T-helper 2 cell (primary cell): ENCODE measurements at regions not wholly inside any gene's neighbourhood (a gene's known extent, or its start where the extent isn't known, plus 50 kb on each side); places are given as distances from the start of the nearest gene placed in this dataset.
"Not testable (repeated sequence)": the region's sequence is repeated elsewhere in the genome, so short reads cannot be mapped to it uniquely, and the experiment has no call there.

Experiments used
- DNase-seq, 5 experiments: peaks; one replicate each; pipeline versions ENCODE4 v3.0.0 to v3.0.0-alpha.2; 2012 to 2022

GRCh38 chr6:72457738-72458137 is 164.1 kb upstream of the KCNQ5 start:
- DNase-seq = no peak

DNA sequence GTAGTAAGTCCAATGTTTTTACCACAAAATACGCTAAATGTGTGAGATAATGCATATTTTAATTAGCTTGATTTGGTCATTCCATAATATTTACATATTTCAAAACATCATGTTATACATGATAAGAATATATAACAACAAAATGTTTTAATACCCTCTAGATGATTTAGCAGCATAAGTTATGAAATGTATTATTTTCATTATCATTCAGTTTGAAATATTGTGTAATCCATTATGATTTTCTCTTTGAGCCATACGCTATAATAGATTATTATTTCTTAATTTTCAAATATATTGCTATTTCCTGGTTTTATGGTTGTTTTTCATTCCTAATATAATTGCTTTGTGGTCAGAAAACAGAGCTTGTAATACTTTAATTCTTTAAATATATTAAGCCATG is 163.3 kb upstream of the KCNQ5 start:
- DNase-seq = no peak

GRCh38 chr6:72461144-72461543 is 160.7 kb upstream of the KCNQ5 start:
- DNase-seq = no peak

DNA sequence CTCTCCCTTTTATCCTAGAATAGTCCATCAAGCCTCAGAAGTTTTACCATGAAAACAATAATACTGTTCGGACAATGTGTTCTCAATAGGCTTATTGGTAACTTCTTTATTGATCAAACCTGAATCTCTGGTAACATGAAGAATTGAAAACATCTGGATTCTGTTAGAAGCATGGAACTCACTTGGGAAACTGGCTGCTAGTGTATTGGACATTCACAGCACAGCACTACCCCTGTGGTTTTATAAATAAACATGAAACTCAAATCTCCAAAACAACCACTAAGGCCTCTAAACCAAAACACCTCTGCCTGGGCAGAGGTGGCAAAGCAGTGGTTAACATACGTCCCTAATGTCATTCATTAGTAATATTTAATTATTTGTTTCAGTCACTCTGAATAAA is 157.6 kb upstream of the KCNQ5 start:
- no peak for DNase-seq

DNA sequence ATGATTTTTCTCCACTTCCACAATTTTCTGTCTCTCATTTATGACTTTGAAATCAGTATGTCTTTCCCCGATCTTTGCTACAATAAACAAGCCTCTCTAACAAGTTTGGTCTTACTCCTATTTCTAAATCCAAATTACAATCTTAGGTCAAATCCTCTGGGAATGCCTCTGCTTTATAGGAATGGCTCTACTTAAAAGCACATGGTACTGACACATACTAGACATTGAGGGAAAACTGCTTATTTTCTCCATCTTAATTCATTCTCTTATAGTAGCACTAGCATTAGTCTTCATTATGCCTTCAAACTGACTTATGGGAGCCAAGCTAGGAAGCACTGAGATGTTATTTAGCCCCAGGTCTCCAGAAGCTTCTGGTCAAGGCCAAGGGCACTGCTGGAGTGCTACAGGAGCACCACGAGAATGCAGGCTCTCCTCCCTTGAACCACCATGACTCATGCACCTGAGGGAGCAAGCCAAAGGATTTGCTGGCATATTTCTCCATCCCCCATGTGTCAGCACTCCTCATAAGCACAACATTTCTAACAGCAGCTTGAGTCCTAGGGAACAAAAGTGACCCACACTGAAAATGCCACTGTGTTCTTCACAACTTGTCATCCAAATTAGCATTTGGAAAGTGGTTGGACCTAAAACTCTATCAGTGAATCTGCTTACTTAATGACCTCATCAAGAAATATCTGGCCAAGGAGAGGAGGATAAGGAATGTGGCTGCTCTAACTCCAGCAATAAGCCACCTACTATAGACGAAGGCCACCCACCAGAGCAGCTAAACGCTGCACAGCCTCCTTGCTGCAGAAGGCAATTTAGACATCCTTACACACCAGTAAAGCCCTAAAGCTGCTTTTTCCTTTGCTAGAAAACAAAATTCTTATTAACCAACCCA is 156.8 kb upstream of the KCNQ5 start:
- DNase-seq = no peak

DNA sequence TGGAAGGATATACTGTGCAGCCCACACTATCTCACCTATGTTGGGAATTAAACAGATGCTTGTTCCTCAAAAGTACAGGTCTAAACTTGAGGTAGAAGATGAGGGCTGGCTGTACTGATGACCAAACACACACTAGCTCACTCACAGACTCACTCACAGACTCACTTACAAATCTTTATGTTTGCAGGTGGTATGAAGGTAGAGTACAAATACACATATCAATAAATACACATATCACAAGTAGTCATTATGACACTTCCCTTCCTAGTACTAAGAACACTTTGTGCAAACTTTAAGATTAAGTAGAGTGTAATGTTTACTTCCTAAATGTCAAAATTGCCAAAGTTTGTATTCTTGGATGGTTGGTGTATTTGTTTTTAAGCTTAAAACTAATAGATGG is 155.4 kb upstream of the KCNQ5 start:
- no peak for DNase-seq

DNA sequence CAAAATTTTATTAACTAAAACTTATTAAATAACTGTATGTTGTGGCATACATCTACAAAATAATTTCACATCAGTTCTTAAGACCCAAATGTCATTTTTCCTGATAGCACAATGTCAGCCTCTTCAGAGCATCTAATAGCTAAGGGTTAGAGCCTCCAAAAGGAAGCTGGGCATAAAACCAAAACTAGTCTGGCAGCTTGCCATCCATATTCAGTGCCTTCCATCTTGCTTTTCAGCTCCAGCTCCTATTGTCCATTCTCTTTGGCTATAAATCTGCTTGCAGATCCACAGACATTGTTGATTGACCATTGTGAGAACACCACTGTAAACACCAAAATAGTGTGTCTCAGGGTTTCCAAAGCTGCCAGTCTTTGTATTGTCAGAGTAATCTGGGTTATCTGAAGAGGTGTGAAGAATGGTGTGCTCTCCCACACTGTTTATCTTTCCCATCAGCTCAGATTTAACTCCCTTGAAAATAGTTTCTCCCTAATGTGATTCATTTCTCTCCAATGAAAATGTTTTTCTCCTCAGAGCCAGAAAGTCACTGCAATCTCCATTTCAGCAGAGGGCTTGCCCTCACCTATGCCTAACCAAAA is 154.8 kb upstream of the KCNQ5 start:
- DNase-seq = no peak

GRCh38 chr6:72469406-72469983 is 152.4 kb upstream of the KCNQ5 start:
- not testable (repeated sequence) for DNase-seq

DNA sequence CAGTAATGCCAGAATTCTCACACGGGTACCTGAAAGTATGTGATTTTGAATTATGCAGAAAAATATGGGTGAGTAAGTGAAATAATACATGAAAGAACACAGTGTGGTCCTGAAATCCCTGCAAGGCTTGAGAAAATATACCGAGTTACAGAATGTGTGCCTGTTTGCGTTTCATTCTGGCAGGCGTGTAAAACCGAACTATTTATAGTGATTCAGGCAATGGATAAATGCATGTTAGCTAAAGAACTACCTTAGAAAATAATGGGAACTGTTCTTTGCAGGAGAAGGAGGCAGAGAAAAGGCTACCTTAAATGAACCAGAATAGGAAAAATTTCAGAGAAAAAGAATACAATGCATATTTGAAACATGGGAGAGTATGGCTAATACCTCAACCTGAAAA is 145.8 kb upstream of the KCNQ5 start:
- no peak for DNase-seq

GRCh38 chr6:72476646-72477045 is 145.2 kb upstream of the KCNQ5 start:
- no peak for DNase-seq

DNA sequence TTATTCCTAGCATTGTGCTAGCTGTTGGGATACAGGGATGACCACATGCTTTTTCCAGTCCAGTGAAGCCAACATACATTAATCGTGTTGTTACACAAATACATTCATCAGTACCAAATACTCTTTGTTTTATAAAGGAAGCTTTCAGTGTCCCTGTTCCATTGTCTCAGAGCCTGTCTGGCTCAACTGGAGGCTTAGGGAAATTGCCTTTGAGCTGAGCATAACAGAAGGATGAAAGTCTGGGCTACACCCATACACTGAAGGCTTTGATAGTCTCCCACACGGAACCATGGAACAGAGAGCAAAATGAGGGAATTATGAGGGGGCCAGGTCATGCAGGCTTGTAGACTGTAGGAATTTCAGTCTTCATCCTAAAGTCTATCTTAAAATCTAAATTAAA is 126.4 kb upstream of the KCNQ5 start:
- DNase-seq = no peak

- DNase-seq = no peak
These were observed 124.7 kb upstream of the KCNQ5 start for GRCh38 chr6:72497186-72497585.

DNA sequence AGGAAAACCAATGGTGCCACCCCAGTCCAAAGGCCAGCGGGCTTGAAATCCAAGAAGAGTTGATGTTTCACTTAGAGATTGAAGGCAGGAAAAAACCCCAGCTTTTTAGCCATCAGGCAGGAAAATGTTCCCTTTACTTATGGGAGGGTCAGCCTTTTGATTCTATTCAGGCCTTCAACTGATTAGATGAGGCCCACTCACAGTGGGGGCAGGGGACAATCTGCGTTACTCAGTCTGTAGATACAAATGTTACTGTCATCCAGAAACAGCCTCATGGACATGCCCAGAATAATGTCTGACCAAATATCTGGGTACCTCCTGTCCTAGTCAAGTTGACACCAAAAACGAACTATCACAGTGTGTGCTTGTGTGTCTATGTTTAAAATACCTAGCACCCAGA is 121.2 kb upstream of the KCNQ5 start:
- DNase-seq = no peak

- DNase-seq = no peak
These were observed 117.5 kb upstream of the KCNQ5 start for GRCh38 chr6:72504406-72504805.

GRCh38 chr6:72505446-72505845 is 116.4 kb upstream of the KCNQ5 start:
- DNase-seq = no peak

DNA sequence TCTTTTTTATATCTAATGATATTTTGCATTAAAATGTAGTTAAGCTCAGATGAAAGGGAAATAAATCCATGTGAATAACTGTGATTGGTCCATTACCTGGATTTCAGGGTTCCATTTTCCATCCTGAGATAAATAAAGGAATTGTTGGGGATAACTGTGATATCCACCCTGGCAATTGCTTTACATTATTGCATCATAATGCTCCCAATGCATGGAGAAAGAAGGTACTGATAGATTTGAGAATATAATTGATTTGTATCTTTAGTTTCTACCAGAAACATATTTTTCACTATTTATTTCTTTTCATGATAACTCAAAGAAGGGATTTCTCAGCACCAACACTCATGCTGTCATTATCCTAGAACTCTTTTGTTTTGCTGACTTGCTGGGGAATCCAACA is 102.0 kb upstream of the KCNQ5 start:
- no peak for DNase-seq

DNA sequence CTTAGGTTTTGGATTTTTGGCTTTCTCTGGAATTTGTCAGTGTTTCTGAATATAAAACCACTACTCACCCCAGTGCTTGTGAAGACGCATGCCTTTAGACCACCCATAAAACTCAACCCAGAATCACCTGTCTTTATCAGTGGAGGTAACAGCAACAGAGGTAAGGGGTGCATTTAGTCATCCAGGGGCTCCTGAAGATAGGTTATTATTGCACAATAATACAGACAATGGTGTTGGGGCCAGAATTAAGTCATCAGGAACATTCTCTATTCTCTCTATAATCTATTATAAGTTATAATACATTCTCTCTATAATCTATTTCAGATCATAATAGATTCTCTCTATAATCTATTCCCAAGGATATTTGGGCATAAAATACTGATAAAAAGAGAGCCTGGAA is 100.2 kb upstream of the KCNQ5 start:
- DNase-seq = no peak

DNA sequence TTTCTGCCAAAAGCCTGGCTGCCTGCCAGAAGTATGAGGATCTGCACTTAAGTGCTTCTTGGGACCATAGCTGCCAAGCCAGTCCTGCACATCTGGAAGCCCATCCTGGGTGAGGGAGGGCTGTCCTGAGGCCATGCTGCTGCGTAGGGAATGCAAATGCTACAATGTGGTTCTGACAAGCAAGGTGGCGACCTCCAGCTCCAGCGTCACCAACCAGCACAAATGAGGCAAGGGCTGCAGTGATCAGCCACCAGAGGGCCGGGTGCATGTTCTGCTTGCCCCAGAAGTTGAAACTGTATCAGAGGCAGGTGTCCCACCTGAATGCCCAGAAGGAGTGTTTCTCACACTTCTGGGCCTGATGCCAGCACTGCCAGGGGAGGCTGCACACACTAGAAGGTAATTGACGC is 99.1 kb upstream of the KCNQ5 start:
- peak in 1 of 5 experiments; percentile 24 for DNase-seq

- peak in 1 of 5 experiments; percentile 15 for DNase-seq
These were observed 97.7 kb upstream of the KCNQ5 start for GRCh38 chr6:72524011-72524645.

DNA sequence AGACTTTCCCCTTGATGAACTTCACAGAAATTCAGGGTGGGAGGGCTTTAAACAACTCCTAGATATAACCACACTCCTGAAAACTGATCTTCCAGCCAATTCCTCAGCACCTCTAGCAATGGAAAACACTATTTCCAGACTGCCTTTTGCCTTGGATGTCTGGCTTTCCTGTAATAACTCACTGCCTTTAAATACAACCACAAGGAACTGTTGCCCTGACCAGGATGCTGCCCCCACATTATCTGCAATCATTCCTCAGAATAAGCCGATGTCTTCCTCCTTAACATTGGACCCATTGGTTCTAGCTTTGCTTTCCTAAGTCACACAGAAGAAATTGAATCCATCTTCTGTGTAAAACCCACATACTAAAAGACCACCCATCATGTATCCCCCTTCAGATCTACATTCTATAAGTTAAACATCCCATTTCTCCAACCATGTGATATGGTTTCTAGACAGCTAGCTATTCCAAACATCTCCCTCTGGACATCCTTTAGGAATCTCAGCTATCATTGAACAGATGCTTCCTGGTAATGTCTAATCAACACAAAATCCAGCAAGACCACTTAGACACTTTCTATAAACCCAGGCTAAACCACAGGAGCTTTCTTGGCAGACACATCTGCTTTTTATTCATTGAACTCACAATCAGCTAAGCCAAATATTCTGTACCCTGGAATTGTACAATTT is 95.9 kb upstream of the KCNQ5 start:
- no peak for DNase-seq

DNA sequence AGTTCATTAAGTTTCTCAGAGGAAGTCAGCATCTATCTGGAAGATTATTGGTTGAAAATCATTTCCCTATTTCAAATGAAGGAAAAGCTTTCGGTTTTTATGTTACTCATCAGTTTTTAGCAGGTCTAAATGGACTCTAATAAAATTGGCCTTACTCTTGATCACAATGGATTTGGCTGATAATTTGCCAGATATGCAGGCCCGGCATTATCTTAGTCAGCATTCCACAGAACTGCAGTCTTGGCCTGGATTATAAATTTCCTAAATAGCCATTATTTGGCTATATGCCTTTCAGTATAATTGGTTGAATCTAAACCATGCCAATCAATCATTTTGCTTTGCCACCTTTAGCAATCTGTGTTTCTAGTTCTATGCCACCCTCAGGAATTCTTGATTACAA is 91.7 kb upstream of the KCNQ5 start:
- no peak for DNase-seq

DNA sequence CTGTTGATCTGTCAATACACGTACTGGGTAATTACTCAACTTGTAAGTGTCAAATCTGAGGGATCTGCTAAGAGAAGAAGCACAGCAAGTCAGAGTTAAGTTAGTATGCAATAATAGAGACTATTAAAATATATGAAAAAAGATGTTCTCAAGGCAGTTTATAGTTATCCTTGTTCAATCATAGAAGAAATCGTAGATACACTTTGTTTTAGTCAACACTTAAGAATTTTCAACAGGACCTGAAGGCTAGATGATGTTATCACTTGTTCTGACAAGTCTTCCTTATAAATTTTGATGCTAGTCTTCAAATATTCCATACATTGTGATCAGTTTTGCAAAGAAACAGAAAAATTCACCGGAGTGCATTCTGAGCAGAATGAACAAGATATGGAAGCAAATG is 91.1 kb upstream of the KCNQ5 start:
- DNase-seq = no peak

GRCh38 chr6:72533606-72534005 is 88.3 kb upstream of the KCNQ5 start:
- DNase-seq = no peak
